B cell (primary cell): ENCODE measurements at regions not wholly inside any gene's neighbourhood (a gene's known extent, or its start where the extent isn't known, plus 50 kb on each side); places are given as distances from the start of the nearest gene placed in this dataset.

Experiments
- ATAC-seq: fragments of 200-7000 bp; cut with Tn5 transposase; one replicate; pipeline ENCODE4 v1.10.0; 2021; ENCODE audit warnings: low read depth, mild to moderate bottlenecking, moderate number of reproducible peaks, moderate library complexity
- CTCF ChIA-PET: fragments of 350-600 bp; sonication (Branson Sonifier 250); formaldehyde crosslinking; loops from one replicate; lab custom pipeline; 2021; ENCODE audit warnings: antibody characterized with exemption, inconsistent platforms; lab: Charles Lee
- POLR2A ChIA-PET: fragments of 350-600 bp; sonication (Branson Sonifier 250); formaldehyde crosslinking; loops from one replicate; lab custom pipeline; 2021; ENCODE audit warnings: antibody characterized with exemption; lab: Charles Lee
- DNase-seq: peaks from one replicate; pipeline ENCODE4 v3.0.0; 2013
- H2AFZ ChIP-seq: 2 replicates; pipeline ENCODE4 v1.6.1; 2012; ENCODE audit warnings: mild to moderate bottlenecking, low read depth, low read length; ENCODE audit not compliant: insufficient read depth, poor library complexity, severe bottlenecking
- H3K27ac ChIP-seq, 2 donors: 1 replicate in 1 of 2; 2 replicates in 1 of 2; pipeline ENCODE4 v1.5.1; 2012 to 2013; ENCODE audit warnings: low read length in 2 of 2, mild to moderate bottlenecking in 2 of 2, moderate library complexity in 1 of 2
- H3K27me3 ChIP-seq, 4 experiments: fragments of 200-600 bp in 1 of 4; sonication (generic) in 1 of 4; replicated peaks in 1 of 4; 1 replicate in 2 of 4; 2 replicates in 2 of 4; pipeline versions ENCODE4 v1.6.1 to v1.7.0; 2013 to 2016; ENCODE audit warnings: low read length in 3 of 4, mild to moderate bottlenecking in 2 of 4, mixed read lengths in 1 of 4, moderate library complexity in 1 of 4; ENCODE audit not compliant: insufficient read depth in 4 of 4, control insufficient read depth in 3 of 4; ENCODE audit errors: control extremely low read depth in 1 of 4
- H3K36me3 ChIP-seq, 2 experiments: replicated peaks in 1 of 2; 1 replicate in 1 of 2; 2 replicates in 1 of 2; pipeline versions ENCODE4 v1.6.1 to v1.7.1; 2013; ENCODE audit warnings: low read length in 1 of 2; ENCODE audit not compliant: insufficient read depth in 2 of 2, control insufficient read depth in 1 of 2; ENCODE audit errors: control extremely low read depth in 1 of 2, extremely low read depth in 1 of 2
- H3K4me1 ChIP-seq, 2 donors: fragments of 200-600 bp in 1 of 2; sonication (generic) in 1 of 2; 1 replicate in 1 of 2; 2 replicates in 1 of 2; pipeline versions ENCODE4 v1.5.1 to v1.6.1; 2013 to 2017; ENCODE audit warnings: low read length in 2 of 2; ENCODE audit not compliant: control insufficient read depth in 2 of 2, insufficient read depth in 2 of 2
- H3K4me2 ChIP-seq: replicated peaks from 2 replicates; pipeline ENCODE3; 2012; ENCODE audit warnings: mild to moderate bottlenecking, low read depth, low read length; ENCODE audit not compliant: poor library complexity, severe bottlenecking
- H3K4me3 ChIP-seq, 5 experiments: fragments of 200-600 bp in 1 of 5; sonication (generic) in 1 of 5; 1 replicate in 3 of 5; 2 replicates in 2 of 5; pipeline versions ENCODE4 v1.5.1 to v1.7.0; 2011 to 2016; ENCODE audit warnings: low read length in 4 of 5, mild to moderate bottlenecking in 4 of 5, low read depth in 2 of 5, control low read depth in 1 of 5, moderate library complexity in 1 of 5; ENCODE audit not compliant: insufficient read depth in 1 of 5; ENCODE audit errors: control extremely low read depth in 1 of 5, extremely low read depth in 1 of 5
- H3K79me2 ChIP-seq: fragments of 200-600 bp; sonication (generic); one replicate; pipeline ENCODE4 v1.6.0; 2016; ENCODE audit warnings: low read length; ENCODE audit not compliant: control insufficient read depth, insufficient read depth
- H3K9ac ChIP-seq: fragments of 200-600 bp; sonication (generic); 2 replicates; pipeline ENCODE4 v1.6.1; 2017; ENCODE audit warnings: mild to moderate bottlenecking, low read length, moderate library complexity
- H3K9me3 ChIP-seq, 3 donors: one replicate each; pipeline versions ENCODE4 v1.6.1 to v1.7.1; 2013; ENCODE audit warnings: low read length in 2 of 3; ENCODE audit not compliant: control insufficient read depth in 2 of 3, insufficient read depth in 1 of 3; ENCODE audit errors: control extremely low read depth in 1 of 3
- H4K20me1 ChIP-seq: 2 replicates; pipeline ENCODE4 v1.6.0; 2012; ENCODE audit warnings: mild to moderate bottlenecking, low read length; ENCODE audit not compliant: insufficient read depth, control insufficient read depth, poor library complexity, severe bottlenecking
- H3K27ac Mint-ChIP-seq: one replicate; pipeline ENCODE4 v1.8.0; 2021; ENCODE audit warnings: mixed read lengths
- H3K27me3 Mint-ChIP-seq: one replicate; pipeline ENCODE4 v1.8.0; 2021; ENCODE audit warnings: mixed read lengths
- H3K4me1 Mint-ChIP-seq: one replicate; pipeline ENCODE4 v1.8.0; 2021; ENCODE audit warnings: mixed read lengths
- H3K4me3 Mint-ChIP-seq: one replicate; pipeline ENCODE4 v1.8.0; 2021; ENCODE audit warnings: mixed read lengths
- H3K9me3 Mint-ChIP-seq: one replicate; pipeline ENCODE4 v1.8.0; 2022; ENCODE audit warnings: mixed read lengths; ENCODE audit not compliant: insufficient read depth
- CTCF ChIP-seq: fragments of 200-600 bp; IDR thresholded peaks from one replicate; pipeline ENCODE4 v1.8.0; 2022; ENCODE audit warnings: antibody characterized with exemption, mild to moderate bottlenecking
- EZH2 ChIP-seq: IDR thresholded peaks from 2 replicates; pipeline ENCODE4 v1.6.1; 2012; ENCODE audit warnings: borderline replicate concordance, low read depth, mild to moderate bottlenecking, moderate library complexity, low read length; ENCODE audit not compliant: insufficient read depth, poor library complexity, severe bottlenecking
- WGBS: methylation state at CpG from one replicate; pipeline ENCODE4 v1.1.5; 2013; ENCODE audit warnings: missing lambda C conversion rate; ENCODE audit not compliant: insufficient coverage; 5-methylcytosine and 5-hydroxymethylcytosine counted together
- intact Hi-C: fragments of 100-400 bp; cut with micrococcal nuclease; formaldehyde crosslinking; loops from one replicate; pipeline ENCODE4 v1.10.0; 2022

- no peaks in the 10 kb centered on the region for H3K79me2 ChIP-seq
- ChIA-PET CTCF (no interaction called here), POLR2A (no interaction called here)
- no CpG with 5 or more reads among the region's 2 CpGs for WGBS
- no peaks in the 10 kb centered on the region for H3K4me1 Mint-ChIP-seq
- ATAC-seq (no peak), DNase-seq (no peak)
- H2AFZ ChIP-seq: no peak overlapping the region
- intact Hi-C loops: no loop called here
- H3K9ac ChIP-seq: no peak overlapping the region
- no peaks in the 10 kb centered on the region for H3K9me3 Mint-ChIP-seq
- H3K27me3 Mint-ChIP-seq: no peaks in the 10 kb centered on the region
- H3K27me3 ChIP-seq: no peaks in the 10 kb centered on the region
- no peak overlapping the region for H3K4me2 ChIP-seq
- no peak for TF ChIP-seq EZH2
- TF ChIP-seq CTCF: no peak
- no peak overlapping the region for H3K27ac Mint-ChIP-seq
- H3K36me3 ChIP-seq: no peaks in the 10 kb centered on the region
- no peaks in the 10 kb centered on the region for H4K20me1 ChIP-seq
- no peak overlapping the region for H3K4me3 ChIP-seq
- H3K27ac ChIP-seq: no peak overlapping the region
- no peak overlapping the region for H3K4me3 Mint-ChIP-seq
- no peaks in the 10 kb centered on the region for H3K4me1 ChIP-seq
- no peaks in the 10 kb centered on the region for H3K9me3 ChIP-seq
Measured at GRCh38 chr2:186919296-186919695, 70.3 kb upstream of the ZSWIM2 start.

GRCh38 chr2:186918495-186918894, 69.5 kb upstream of the ZSWIM2 start:
- no peaks in the 10 kb centered on the region for H3K27me3 Mint-ChIP-seq
- Histone ChIP-seq H3K4me3 (no peak overlapping the region), H3K27me3 (no peaks in the 10 kb centered on the region), H3K9ac (no peak overlapping the region), H3K27ac (no peak overlapping the region), H3K4me1 (no peaks in the 10 kb centered on the region), H3K79me2 (no peaks in the 10 kb centered on the region), H3K9me3 (no peaks in the 10 kb centered on the region), H3K4me2 (no peak overlapping the region), H4K20me1 (no peaks in the 10 kb centered on the region), H2AFZ (no peak overlapping the region), H3K36me3 (no peaks in the 10 kb centered on the region)
- no peak for DNase-seq
- ChIA-PET POLR2A (no interaction called here), CTCF (no interaction called here)
- no peaks in the 10 kb centered on the region for H3K9me3 Mint-ChIP-seq
- no peak overlapping the region for H3K27ac Mint-ChIP-seq
- no peaks in the 10 kb centered on the region for H3K4me1 Mint-ChIP-seq
- intact Hi-C loops: no loop called here
- ATAC-seq: no peak
- H3K4me3 Mint-ChIP-seq: no peak overlapping the region
- 100% methylated on average over 3 of the region's 3 CpGs for WGBS
- TF ChIP-seq CTCF: no peak
